Adipocyte (in vitro differentiated cells): ENCODE measurements at regions not wholly inside any gene's neighbourhood (a gene's known extent, or its start where the extent isn't known, plus 50 kb on each side); places are given as distances from the start of the nearest gene placed in this dataset.
A peak's percentile ranks its signal among the peaks of the same experiment; 100 is the strongest.

Experiments
- DNase-seq: peaks from one replicate; pipeline ENCODE4 v3.0.0-alpha.2; 2015; ENCODE audit warnings: low read depth
- H3K27me3 ChIP-seq: replicated peaks from 2 replicates; pipeline ENCODE4 v1.7.0; 2013; ENCODE audit warnings: mild to moderate bottlenecking, low read length, moderate library complexity; ENCODE audit not compliant: control insufficient read depth, insufficient read depth
- H3K36me3 ChIP-seq: 2 replicates; pipeline ENCODE4 v1.7.0; 2013; ENCODE audit warnings: low read length, mild to moderate bottlenecking, moderate library complexity; ENCODE audit not compliant: control insufficient read depth, insufficient read depth, severe bottlenecking
- H3K4me1 ChIP-seq: 2 replicates; pipeline ENCODE4 v1.7.0; 2013; ENCODE audit warnings: mild to moderate bottlenecking, low read length, moderate library complexity; ENCODE audit not compliant: control insufficient read depth, insufficient read depth
- H3K4me3 ChIP-seq: 2 replicates; pipeline ENCODE4 v1.7.0; 2013; ENCODE audit warnings: mild to moderate bottlenecking, low read length, moderate library complexity
- H3K9ac ChIP-seq: 2 replicates; pipeline ENCODE4 v1.7.0; 2013; ENCODE audit warnings: mild to moderate bottlenecking, low read length, moderate library complexity
- H3K9me3 ChIP-seq: 2 replicates; pipeline ENCODE4 v1.7.0; 2013; ENCODE audit warnings: mild to moderate bottlenecking, low read length, moderate library complexity; ENCODE audit not compliant: control insufficient read depth

DNA sequence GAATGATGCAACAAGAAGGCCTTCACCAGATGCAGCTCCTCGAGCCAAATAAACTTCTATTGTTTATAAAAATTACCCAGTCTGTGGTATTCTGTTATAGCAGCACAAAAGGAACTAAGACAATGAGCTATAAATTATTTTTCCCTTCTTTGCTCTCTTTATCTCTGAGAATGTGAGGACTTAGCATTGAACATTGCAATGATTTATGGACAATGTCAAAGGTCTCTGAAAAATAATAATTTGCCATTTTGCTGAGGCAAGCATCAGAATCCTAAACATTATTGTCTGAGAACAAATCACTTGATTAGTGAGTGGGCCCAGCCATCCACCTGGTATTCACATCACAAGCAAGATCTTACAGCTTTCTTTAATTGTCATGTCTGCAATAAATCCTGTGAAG, 95.4 kb upstream of the SSBP2 start:
- no peaks in the 10 kb centered on the region for H3K36me3 ChIP-seq
- DNase-seq = no peak
- peaks cover 18% of the 10 kb centered on the region for H3K4me1 ChIP-seq
- no peak overlapping the region for H3K4me3 ChIP-seq
- no peak overlapping the region for H3K9ac ChIP-seq
- no peaks in the 10 kb centered on the region for H3K9me3 ChIP-seq
- H3K27me3 ChIP-seq = no peaks in the 10 kb centered on the region

GRCh38 chr5:81843845-81844244, 92.9 kb upstream of the SSBP2 start:
- H3K27me3 ChIP-seq = no peaks in the 10 kb centered on the region
- no peaks in the 10 kb centered on the region for H3K9me3 ChIP-seq
- H3K4me1 ChIP-seq = peaks cover 3% of the 10 kb centered on the region
- H3K4me3 ChIP-seq = no peak overlapping the region
- no peak overlapping the region for H3K9ac ChIP-seq
- no peak for DNase-seq
- H3K36me3 ChIP-seq = no peaks in the 10 kb centered on the region

DNA sequence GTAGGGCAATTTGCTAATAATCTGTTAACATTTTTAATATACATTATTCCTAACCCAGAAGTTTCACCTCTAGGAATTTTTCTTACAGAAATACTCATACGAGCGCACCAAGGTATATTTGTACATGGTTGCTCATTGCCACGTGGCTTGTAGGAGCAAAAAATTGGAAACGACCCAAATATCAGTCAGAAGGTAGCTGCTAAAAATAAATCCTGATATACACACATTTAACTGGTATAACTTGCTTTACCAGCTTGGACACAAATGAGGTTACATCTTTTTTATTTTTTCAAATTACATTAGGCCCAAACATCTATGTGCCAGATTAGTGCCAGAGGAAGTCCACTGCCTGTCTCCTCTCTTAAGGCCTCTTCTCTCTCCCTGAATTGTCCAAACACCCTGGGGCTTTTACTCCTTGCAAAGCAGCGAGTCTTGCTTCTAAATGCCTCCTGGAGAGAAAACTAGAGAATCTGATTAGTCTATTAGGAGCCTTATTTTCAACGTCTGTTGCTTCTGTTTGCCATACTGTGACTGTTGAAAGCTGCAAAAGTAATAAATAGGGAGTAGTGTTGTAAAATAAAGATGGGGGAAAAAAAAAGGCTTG, 92.0 kb upstream of the SSBP2 start:
- DNase-seq = no peak
- Histone ChIP-seq H3K36me3 (no peaks in the 10 kb centered on the region), H3K4me1 (no peaks in the 10 kb centered on the region), H3K4me3 (no peak overlapping the region), H3K9ac (no peak overlapping the region), H3K27me3 (no peaks in the 10 kb centered on the region), H3K9me3 (no peaks in the 10 kb centered on the region)

GRCh38 chr5:81839034-81839433, 88.1 kb upstream of the SSBP2 start:
- no peaks in the 10 kb centered on the region for H3K36me3 ChIP-seq
- H3K9ac ChIP-seq = no peak overlapping the region
- no peak overlapping the region for H3K4me3 ChIP-seq
- no peaks in the 10 kb centered on the region for H3K9me3 ChIP-seq
- no peaks in the 10 kb centered on the region for H3K27me3 ChIP-seq
- no peak for DNase-seq
- H3K4me1 ChIP-seq = no peaks in the 10 kb centered on the region

GRCh38 chr5:81838307-81838906, 87.5 kb upstream of the SSBP2 start:
- no peak overlapping the region for H3K9ac ChIP-seq
- no peaks in the 10 kb centered on the region for H3K27me3 ChIP-seq
- H3K4me1 ChIP-seq = no peaks in the 10 kb centered on the region
- H3K36me3 ChIP-seq = no peaks in the 10 kb centered on the region
- no peaks in the 10 kb centered on the region for H3K9me3 ChIP-seq
- DNase-seq = peak; percentile 42
- no peak overlapping the region for H3K4me3 ChIP-seq

GRCh38 chr5:81837667-81838306, 86.9 kb upstream of the SSBP2 start:
- no peaks in the 10 kb centered on the region for H3K36me3 ChIP-seq
- DNase-seq = no peak
- H3K27me3 ChIP-seq = no peaks in the 10 kb centered on the region
- no peak overlapping the region for H3K9ac ChIP-seq
- H3K4me1 ChIP-seq = no peaks in the 10 kb centered on the region
- no peak overlapping the region for H3K4me3 ChIP-seq
- no peaks in the 10 kb centered on the region for H3K9me3 ChIP-seq

DNA sequence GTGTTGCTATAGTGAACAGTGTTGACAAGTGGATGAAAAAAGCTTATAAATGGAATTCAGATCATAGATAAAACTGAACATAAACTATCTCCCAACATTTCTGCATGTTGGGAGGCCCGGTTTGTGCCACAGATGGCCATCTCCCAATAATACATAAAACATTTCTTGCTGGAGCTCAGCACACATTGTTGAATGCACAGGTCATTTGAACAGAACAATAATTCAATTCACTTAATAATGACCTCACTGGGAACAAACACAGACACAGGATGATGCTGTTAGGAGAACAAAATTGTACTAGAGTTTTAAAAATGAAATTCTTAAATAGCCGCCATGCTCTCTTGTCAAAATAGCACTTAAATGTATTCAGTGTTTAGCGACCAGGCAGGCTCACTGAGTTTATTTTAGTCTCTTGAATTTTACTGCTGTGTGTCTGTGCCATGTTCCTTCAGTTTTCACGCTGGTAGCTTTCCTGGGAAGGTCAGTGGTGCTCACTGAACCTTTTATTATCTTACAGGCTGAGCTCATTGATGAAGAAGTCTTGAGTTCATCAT, 85.0 kb upstream of the SSBP2 start:
- Histone ChIP-seq H3K36me3 (no peaks in the 10 kb centered on the region), H3K4me3 (no peak overlapping the region), H3K9me3 (no peaks in the 10 kb centered on the region), H3K27me3 (no peaks in the 10 kb centered on the region), H3K4me1 (no peaks in the 10 kb centered on the region), H3K9ac (no peak overlapping the region)
- no peak for DNase-seq

DNA sequence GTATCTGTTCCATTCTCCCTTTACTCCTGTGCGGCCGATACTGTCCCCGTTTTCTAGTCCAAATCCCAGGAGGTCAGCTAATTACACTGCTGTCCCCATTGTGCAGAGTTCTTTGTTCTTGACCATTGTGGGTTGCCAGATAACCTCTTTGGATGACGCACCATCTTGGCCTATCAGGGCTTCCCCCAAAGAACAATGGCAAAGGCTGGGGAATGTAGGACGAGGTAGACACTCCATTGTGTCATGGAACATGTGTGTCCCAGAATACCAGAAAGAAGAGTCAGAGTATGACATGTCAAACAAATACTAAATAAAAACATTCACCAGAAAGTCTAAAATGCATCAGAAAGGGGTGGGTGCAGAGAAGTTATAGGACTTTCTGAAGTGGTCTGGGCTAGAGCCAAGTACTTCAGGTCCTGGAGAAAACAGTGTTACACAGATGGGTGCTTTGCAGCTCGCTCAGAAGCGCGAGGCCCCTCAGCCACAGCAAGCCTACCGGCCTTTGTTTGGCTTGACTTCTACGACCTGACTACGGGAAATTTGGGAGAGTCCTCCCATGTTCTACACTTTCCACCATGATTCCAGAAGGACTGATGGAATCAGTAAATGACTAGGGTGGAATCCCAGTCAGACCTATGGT, 83.2 kb upstream of the SSBP2 start:
- Histone ChIP-seq H3K36me3 (no peaks in the 10 kb centered on the region), H3K27me3 (no peaks in the 10 kb centered on the region), H3K4me3 (no peak overlapping the region), H3K9ac (no peak overlapping the region), H3K4me1 (no peaks in the 10 kb centered on the region), H3K9me3 (no peaks in the 10 kb centered on the region)
- DNase-seq = no peak

DNA sequence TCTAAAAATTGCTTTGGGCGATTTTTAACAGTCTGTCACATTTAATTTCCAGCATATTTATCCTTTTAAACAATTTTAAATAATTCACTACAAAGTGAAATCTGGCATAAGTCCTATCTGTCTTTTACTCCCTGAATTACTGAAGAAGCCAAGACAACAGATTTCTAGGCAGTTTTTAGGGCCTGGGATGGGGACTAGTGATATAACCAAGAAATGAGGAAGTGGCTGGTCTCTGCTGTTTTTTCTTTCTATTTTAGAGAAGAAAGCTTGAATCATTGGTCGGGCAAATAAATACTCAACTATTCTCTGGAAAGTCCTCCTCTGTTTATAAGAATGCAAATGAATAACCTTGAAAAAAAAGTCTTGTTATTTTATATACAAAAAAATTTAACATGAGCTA, 79.7 kb upstream of the SSBP2 start:
- Histone ChIP-seq H3K4me3 (no peak overlapping the region), H3K4me1 (peaks cover 8% of the 10 kb centered on the region)

GRCh38 chr5:81829242-81829641, 78.3 kb upstream of the SSBP2 start:
- Histone ChIP-seq H3K4me3 (no peak overlapping the region), H3K9me3 (no peaks in the 10 kb centered on the region), H3K27me3 (no peaks in the 10 kb centered on the region), H3K9ac (no peak overlapping the region), H3K4me1 (peaks cover 21% of the 10 kb centered on the region), H3K36me3 (no peaks in the 10 kb centered on the region)
- no peak for DNase-seq

More for the DNA sequence above, 79.7 kb upstream of the SSBP2 start:
- no peak overlapping the region for H3K9ac ChIP-seq
- no peak for DNase-seq
- H3K9me3 ChIP-seq = no peaks in the 10 kb centered on the region
- H3K36me3 ChIP-seq = no peaks in the 10 kb centered on the region
- H3K27me3 ChIP-seq = no peaks in the 10 kb centered on the region

DNA sequence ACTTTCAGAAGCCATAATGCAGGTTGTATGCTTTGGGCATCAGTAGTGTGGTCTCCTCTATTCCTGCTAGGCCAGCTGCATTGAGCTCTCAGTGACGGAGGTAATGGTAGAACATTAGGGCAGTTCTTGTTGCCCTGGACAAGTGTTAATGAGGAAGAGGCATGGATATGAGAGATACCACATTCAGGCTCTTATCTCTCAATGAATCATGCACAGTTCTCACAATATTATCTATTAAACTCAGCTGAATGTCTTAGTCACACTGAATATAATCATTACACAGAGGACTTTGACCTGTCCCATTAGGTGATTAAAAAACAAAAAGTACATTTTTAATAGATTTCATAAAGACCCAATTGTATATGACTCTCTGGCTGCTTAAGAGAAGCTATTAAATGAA, 76.6 kb upstream of the SSBP2 start:
- no peak overlapping the region for H3K4me3 ChIP-seq
- no peaks in the 10 kb centered on the region for H3K36me3 ChIP-seq
- no peak overlapping the region for H3K9ac ChIP-seq
- no peaks in the 10 kb centered on the region for H3K27me3 ChIP-seq
- no peak for DNase-seq
- peaks cover 21% of the 10 kb centered on the region for H3K4me1 ChIP-seq
- no peaks in the 10 kb centered on the region for H3K9me3 ChIP-seq
